Panc1 (cell line): ENCODE measurements at regions not wholly inside any gene's neighbourhood (a gene's known extent, or its start where the extent isn't known, plus 50 kb on each side); places are given as distances from the start of the nearest gene placed in this dataset.

Experiments used
- CTCF ChIP-seq: fragments of 450-650 bp; IDR thresholded peaks from 2 replicates; pipeline ENCODE4 v1.5.1; 2017; ENCODE audit warnings: mild to moderate bottlenecking
- POLR2AphosphoS5 ChIP-seq: IDR thresholded peaks from 2 replicates; pipeline ENCODE4 v1.6.1; 2012; ENCODE audit warnings: mild to moderate bottlenecking, low read depth, low read length, moderate library complexity
- REST ChIP-seq, 2 experiments: IDR thresholded peaks; 2 replicates each; pipeline ENCODE4 v1.6.1; 2011 to 2012; ENCODE audit warnings: low read depth in 2 of 2, control low read depth in 1 of 2, low read length in 1 of 2, mild to moderate bottlenecking in 1 of 2, moderate library complexity in 1 of 2; ENCODE audit not compliant: insufficient read depth in 1 of 2
- SIN3A ChIP-seq: IDR thresholded peaks from 2 replicates; pipeline ENCODE4 v1.6.1; 2012; ENCODE audit warnings: low read depth, mild to moderate bottlenecking, low read length, moderate library complexity, borderline replicate concordance; ENCODE audit not compliant: insufficient read depth

GRCh38 chr10:14449293-14449815 is 118.6 kb upstream of the FRMD4A start:
- TF ChIP-seq CTCF (no peak), POLR2AphosphoS5 (no peak), SIN3A (no peak), REST (IDR thresholded peaks at IDR 0.05; ENCODE audit: insufficient read depth in 1 of 2, low read depth in 2 of 2, low read length in 1 of 2) (no peak)
